Panc1 (cell line): ENCODE measurements at regions not wholly inside any gene's neighbourhood (a gene's known extent, or its start where the extent isn't known, plus 50 kb on each side); places are given as distances from the start of the nearest gene placed in this dataset.
A peak's percentile ranks its signal among the peaks of the same experiment; 100 is the strongest.

ENCODE experiments used
- ATAC-seq: fragments of 200-7000 bp; cut with Tn5 transposase; 2 replicates; pipeline ENCODE4 v1.9.1; 2020; ENCODE audit warnings: mild to moderate bottlenecking, moderate library complexity
- BruUV-seq: library from RNA; stranded (reverse); fragments of 400-500 nt; replicated peaks from 2 replicates; lab custom pipeline; 2021; lab: Mats Ljungman, UMichigan
- CTCF ChIA-PET: fragments of 300-600 bp; sonication (Branson Sonifier 250); formaldehyde crosslinking; loops from one replicate; lab custom pipeline; 2022; ENCODE audit warnings: antibody characterized with exemption; lab: Charles Lee
- POLR2A ChIA-PET: fragments of 300-600 bp; sonication (Branson Sonifier 250); formaldehyde crosslinking; loops from one replicate; lab custom pipeline; 2022; ENCODE audit warnings: antibody characterized with exemption; lab: Charles Lee
- DNase-seq: peaks from one replicate; pipeline ENCODE4 v3.0.0-alpha.2; 2010; ENCODE audit warnings: low read depth, low spot score
- H3K27ac ChIP-seq: 2 replicates; pipeline ENCODE4 v1.5.1; 2011; ENCODE audit warnings: mild to moderate bottlenecking, low read length, inconsistent platforms
- H3K27me3 ChIP-seq: fragments of 200-500 bp; sonication (Bioruptor generic); 2 replicates; pipeline ENCODE4 v1.6.0; 2014; ENCODE audit warnings: low read length, inconsistent platforms; ENCODE audit not compliant: control insufficient read depth, insufficient read depth
- H3K36me3 ChIP-seq: fragments of 200-500 bp; sonication (Bioruptor generic); 2 replicates; pipeline ENCODE4 v1.5.1; 2014; ENCODE audit warnings: inconsistent platforms, mild to moderate bottlenecking, low read length, moderate library complexity; ENCODE audit not compliant: control insufficient read depth, insufficient read depth
- H3K4me1 ChIP-seq: 2 replicates; pipeline ENCODE4 v1.5.1; 2011; ENCODE audit warnings: inconsistent platforms, mild to moderate bottlenecking, low read length, moderate library complexity; ENCODE audit not compliant: control insufficient read depth, insufficient read depth
- H3K4me3 ChIP-seq, 2 experiments: 2 replicates each; pipeline ENCODE4 v1.5.1; 2011 to 2012; ENCODE audit warnings: low read depth in 2 of 2, low read length in 2 of 2, mild to moderate bottlenecking in 2 of 2, inconsistent platforms in 1 of 2, moderate library complexity in 1 of 2
- H3K9me3 ChIP-seq: fragments of 200-500 bp; sonication (Bioruptor generic); 2 replicates; pipeline ENCODE4 v1.5.1; 2014; ENCODE audit warnings: low read depth, mild to moderate bottlenecking, inconsistent platforms, low read length, moderate library complexity; ENCODE audit not compliant: control insufficient read depth, insufficient read depth
- POLR2AphosphoS5 ChIP-seq: IDR thresholded peaks from 2 replicates; pipeline ENCODE4 v1.6.1; 2012; ENCODE audit warnings: mild to moderate bottlenecking, low read depth, low read length, moderate library complexity
- SIN3A ChIP-seq: IDR thresholded peaks from 2 replicates; pipeline ENCODE4 v1.6.1; 2012; ENCODE audit warnings: low read depth, mild to moderate bottlenecking, low read length, moderate library complexity, borderline replicate concordance; ENCODE audit not compliant: insufficient read depth
- TCF7L2 ChIP-seq: IDR thresholded peaks from 2 replicates; pipeline ENCODE4 v1.6.1; 2011; ENCODE audit warnings: mild to moderate bottlenecking, low read depth, low read length, inconsistent platforms
- in situ Hi-C: cut with HindIII; loops from 2 replicates; pipeline ENCODE4 v1.10.0; 2016; ENCODE audit warnings: low sequenced_read_pairs, low pct_unique_long_range_greater_than_20kb
- intact Hi-C: fragments of 100-400 bp; cut with micrococcal nuclease; formaldehyde crosslinking; loops from one replicate; pipeline ENCODE4 v1.10.0; 2022; ENCODE audit not compliant: unreplicated experiment
- TF ChIP-seq, protein P1 (sequence below): fragments of 450-650 bp; IDR thresholded peaks from 2 replicates; pipeline ENCODE4 v1.5.1; 2017; ENCODE audit warnings: mild to moderate bottlenecking
- TF ChIP-seq, protein P2 (sequence below), 2 experiments: IDR thresholded peaks; 2 replicates each; pipeline ENCODE4 v1.6.1; 2011 to 2012; ENCODE audit warnings: low read depth in 2 of 2, control low read depth in 1 of 2, low read length in 1 of 2, mild to moderate bottlenecking in 1 of 2, moderate library complexity in 1 of 2; ENCODE audit not compliant: insufficient read depth in 1 of 2

DNA sequence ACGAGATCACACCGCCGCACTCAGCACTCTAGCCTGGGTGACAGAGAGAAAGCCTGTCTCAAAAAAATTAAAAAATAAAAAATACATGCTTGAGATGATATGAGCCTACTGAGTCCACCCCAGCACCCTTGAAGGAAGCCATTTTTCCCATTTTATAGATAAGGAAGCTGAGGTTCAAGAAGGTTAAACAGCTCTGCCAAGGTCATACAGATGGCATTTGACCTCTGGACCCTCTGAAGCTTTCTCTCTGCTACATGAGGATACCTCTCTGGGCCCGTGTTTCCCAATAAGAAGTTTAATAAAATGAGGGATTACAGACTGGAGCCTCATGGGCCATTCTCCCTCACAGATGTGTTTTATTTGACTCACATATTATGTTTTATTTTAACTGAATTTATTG, 53.9 kb upstream of the PNMA1 start:
- TF ChIP-seq TCF7L2 (no peak), SIN3A (no peak), POLR2AphosphoS5 (no peak)
- TF ChIP-seq, protein P1, sequence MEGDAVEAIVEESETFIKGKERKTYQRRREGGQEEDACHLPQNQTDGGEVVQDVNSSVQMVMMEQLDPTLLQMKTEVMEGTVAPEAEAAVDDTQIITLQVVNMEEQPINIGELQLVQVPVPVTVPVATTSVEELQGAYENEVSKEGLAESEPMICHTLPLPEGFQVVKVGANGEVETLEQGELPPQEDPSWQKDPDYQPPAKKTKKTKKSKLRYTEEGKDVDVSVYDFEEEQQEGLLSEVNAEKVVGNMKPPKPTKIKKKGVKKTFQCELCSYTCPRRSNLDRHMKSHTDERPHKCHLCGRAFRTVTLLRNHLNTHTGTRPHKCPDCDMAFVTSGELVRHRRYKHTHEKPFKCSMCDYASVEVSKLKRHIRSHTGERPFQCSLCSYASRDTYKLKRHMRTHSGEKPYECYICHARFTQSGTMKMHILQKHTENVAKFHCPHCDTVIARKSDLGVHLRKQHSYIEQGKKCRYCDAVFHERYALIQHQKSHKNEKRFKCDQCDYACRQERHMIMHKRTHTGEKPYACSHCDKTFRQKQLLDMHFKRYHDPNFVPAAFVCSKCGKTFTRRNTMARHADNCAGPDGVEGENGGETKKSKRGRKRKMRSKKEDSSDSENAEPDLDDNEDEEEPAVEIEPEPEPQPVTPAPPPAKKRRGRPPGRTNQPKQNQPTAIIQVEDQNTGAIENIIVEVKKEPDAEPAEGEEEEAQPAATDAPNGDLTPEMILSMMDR, result no peak
- TF ChIP-seq, protein P2, sequence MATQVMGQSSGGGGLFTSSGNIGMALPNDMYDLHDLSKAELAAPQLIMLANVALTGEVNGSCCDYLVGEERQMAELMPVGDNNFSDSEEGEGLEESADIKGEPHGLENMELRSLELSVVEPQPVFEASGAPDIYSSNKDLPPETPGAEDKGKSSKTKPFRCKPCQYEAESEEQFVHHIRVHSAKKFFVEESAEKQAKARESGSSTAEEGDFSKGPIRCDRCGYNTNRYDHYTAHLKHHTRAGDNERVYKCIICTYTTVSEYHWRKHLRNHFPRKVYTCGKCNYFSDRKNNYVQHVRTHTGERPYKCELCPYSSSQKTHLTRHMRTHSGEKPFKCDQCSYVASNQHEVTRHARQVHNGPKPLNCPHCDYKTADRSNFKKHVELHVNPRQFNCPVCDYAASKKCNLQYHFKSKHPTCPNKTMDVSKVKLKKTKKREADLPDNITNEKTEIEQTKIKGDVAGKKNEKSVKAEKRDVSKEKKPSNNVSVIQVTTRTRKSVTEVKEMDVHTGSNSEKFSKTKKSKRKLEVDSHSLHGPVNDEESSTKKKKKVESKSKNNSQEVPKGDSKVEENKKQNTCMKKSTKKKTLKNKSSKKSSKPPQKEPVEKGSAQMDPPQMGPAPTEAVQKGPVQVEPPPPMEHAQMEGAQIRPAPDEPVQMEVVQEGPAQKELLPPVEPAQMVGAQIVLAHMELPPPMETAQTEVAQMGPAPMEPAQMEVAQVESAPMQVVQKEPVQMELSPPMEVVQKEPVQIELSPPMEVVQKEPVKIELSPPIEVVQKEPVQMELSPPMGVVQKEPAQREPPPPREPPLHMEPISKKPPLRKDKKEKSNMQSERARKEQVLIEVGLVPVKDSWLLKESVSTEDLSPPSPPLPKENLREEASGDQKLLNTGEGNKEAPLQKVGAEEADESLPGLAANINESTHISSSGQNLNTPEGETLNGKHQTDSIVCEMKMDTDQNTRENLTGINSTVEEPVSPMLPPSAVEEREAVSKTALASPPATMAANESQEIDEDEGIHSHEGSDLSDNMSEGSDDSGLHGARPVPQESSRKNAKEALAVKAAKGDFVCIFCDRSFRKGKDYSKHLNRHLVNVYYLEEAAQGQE (IDR thresholded peaks at IDR 0.05; ENCODE audit: insufficient read depth in 1 of 2, low read depth in 2 of 2, low read length in 1 of 2), result no peak
- H3K9me3 ChIP-seq, result no peaks in the 10 kb centered on the region
- CTCF ChIA-PET, result no interaction called here

DNA sequence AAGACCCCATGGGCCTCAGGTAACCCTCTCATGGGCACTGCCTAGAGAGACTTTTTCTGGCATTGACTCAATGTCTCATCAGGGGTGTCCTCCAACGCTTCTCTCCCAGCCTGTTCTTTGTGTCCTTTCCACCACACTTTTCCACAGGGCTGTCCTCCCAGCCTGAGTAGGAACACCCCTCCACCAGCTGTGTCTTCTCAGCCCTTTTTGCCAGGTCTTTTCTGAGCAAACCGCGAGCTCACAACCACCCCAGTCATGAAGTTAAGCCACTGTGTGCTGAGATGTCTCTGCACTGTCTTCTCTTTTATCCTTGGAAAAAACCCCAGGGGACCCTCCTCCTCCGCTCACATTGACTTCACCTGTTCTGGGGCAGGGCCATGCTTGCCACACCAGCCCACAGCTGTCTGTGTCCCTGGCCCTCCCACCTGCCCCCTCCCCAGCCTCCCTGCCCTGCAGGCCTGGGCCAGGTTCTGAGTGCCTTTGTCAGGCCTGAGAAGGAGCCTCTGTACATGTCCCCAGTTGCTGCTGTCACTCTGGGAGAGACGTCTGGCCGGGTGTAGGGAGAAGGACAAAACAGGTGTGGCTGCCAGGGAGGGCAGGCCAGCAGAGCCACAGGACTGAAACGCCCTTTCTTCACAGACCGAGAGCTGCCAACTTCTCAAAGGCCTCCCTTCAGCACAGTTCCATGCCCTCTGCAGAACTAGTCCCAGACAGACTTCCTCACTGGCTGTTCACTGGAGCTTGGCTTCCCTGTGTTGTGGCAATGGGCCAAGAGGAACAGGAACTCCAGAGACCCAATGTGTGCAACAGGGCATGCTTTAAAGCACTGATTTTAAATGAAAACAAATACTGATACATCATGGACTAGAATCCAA, 50.5 kb upstream of the PNMA1 start:
- CTCF ChIA-PET, result interaction anchor here (1.2 kb wide), 1 partner anchor 13 kb away, joined by 4 read pairs; no protein-coding TSS in a partner anchor
- Histone ChIP-seq H3K36me3 (no peaks in the 10 kb centered on the region), H3K4me1 (peaks cover 64% of the 10 kb centered on the region), H3K27ac (peak overlapping the region; percentile 98), H3K27me3 (no peaks in the 10 kb centered on the region), H3K4me3 (no peak overlapping the region), H3K9me3 (no peaks in the 10 kb centered on the region)
- ATAC-seq (no peak), DNase-seq (no peak)
- BruUV-seq, result no TSS peak
- TF ChIP-seq TCF7L2 (no peak), SIN3A (no peak), POLR2AphosphoS5 (no peak)
- TF ChIP-seq, protein P1, result no peak
- TF ChIP-seq, protein P2 (IDR thresholded peaks at IDR 0.05; ENCODE audit: insufficient read depth in 1 of 2, low read depth in 2 of 2, low read length in 1 of 2), result no peak
- in situ Hi-C loops, result no loop called here
- POLR2A ChIA-PET, result interaction anchor here (0.7 kb wide), 1 partner anchor 15 kb away, joined by 7 read pairs; no protein-coding TSS in a partner anchor
- intact Hi-C loops, result loop anchor here (10.0 kb wide), 1 partner anchor 60 kb away; no protein-coding TSS in a partner anchor

More for the DNA sequence above, 53.9 kb upstream of the PNMA1 start:
- POLR2A ChIA-PET, result interaction anchor here (1.4 kb wide), 1 partner anchor 14 kb away, joined by 3 read pairs; no protein-coding TSS in a partner anchor
- in situ Hi-C loops (no loop called here), intact Hi-C loops (loop anchor here (10.0 kb wide), 1 partner anchor 57 kb away; no protein-coding TSS in a partner anchor)
- ATAC-seq, result no peak
- BruUV-seq, result no TSS peak
- peaks cover 49% of the 10 kb centered on the region for H3K4me1 ChIP-seq
- H3K27ac ChIP-seq, result peak overlapping the region; percentile 54; the same call in 1 of the 2 replicates
- no peaks in the 10 kb centered on the region for H3K27me3 ChIP-seq
- H3K4me3 ChIP-seq, result no peak overlapping the region
- no peak for DNase-seq
- H3K36me3 ChIP-seq, result no peaks in the 10 kb centered on the region
